Retinal pigment epithelial cell (primary cell): ENCODE measurements at regions not wholly inside any gene's neighbourhood (a gene's known extent, or its start where the extent isn't known, plus 50 kb on each side); places are given as distances from the start of the nearest gene placed in this dataset.

Experiments used
- DNase-seq: peaks from one replicate; pipeline ENCODE4 v3.0.0-alpha.2; 2010; ENCODE audit warnings: low read depth
- H3K4me3 ChIP-seq: 2 replicates; pipeline ENCODE4 v1.5.1; 2011; ENCODE audit warnings: mild to moderate bottlenecking, low read length, control low read depth, moderate library complexity
- TF ChIP-seq, protein P1 (sequence below): conservative IDR thresholded peaks from 2 replicates; pipeline ENCODE4 v1.5.1; 2011; ENCODE audit warnings: low read depth, low read length, control low read depth, inconsistent platforms

DNA sequence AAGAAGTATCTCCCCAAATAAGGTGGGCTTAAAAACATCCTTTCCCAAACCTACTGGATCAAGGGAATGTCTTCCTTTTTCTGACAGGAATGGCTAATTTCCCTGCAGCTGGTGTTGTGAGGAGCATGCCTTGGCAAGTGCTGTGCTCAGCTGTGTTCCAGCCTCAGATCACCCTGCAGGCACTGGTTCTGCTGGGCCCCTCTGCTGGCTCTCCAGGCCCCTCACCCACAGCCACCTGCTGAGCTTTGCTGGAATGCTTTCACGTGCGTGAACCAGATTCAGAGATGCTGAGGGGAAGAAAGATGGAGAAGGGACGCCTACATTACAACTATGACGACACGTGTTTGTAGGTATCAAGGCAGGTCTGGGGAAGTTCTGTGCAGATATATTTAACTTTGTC is 71.3 kb upstream of the FOXC1 start:
- TF ChIP-seq, protein P1, sequence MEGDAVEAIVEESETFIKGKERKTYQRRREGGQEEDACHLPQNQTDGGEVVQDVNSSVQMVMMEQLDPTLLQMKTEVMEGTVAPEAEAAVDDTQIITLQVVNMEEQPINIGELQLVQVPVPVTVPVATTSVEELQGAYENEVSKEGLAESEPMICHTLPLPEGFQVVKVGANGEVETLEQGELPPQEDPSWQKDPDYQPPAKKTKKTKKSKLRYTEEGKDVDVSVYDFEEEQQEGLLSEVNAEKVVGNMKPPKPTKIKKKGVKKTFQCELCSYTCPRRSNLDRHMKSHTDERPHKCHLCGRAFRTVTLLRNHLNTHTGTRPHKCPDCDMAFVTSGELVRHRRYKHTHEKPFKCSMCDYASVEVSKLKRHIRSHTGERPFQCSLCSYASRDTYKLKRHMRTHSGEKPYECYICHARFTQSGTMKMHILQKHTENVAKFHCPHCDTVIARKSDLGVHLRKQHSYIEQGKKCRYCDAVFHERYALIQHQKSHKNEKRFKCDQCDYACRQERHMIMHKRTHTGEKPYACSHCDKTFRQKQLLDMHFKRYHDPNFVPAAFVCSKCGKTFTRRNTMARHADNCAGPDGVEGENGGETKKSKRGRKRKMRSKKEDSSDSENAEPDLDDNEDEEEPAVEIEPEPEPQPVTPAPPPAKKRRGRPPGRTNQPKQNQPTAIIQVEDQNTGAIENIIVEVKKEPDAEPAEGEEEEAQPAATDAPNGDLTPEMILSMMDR, result no peak
- H3K4me3 ChIP-seq, result no peak overlapping the region
- no peak for DNase-seq

DNA sequence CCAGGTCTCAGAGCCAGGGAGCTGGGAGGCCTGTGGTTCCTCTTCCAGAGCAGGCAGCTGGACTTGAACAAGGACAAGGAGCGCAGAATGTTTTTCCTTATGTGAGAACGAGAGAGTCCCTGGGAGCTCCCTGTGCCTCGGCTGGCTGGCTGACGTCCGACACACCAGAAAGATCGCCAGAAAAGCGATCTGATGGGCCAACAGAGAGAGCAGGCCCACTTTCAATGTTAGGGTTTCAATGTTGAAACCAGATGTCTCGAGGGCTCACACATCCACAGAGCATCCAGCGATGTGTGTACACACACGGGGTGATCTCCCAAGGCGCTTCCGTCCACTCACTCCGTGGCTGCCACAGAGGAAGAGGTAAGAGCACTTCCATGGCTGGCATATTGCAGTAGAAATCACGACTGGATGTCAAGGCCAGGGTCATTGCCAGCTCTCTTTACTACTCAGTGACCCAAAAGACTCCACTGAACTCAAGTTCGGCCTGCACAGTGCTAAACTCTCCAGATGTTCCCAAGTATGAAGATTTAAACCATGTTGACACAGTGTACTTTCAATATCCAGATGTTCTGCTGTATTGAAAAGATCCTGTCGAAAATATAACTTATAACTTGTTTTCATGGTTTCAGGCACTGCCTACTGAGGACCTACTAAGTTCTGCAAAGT is 70.8 kb upstream of the FOXC1 start:
- TF ChIP-seq, protein P1, result no peak
- H3K4me3 ChIP-seq, result no peak overlapping the region
- DNase-seq, result no peak

DNA sequence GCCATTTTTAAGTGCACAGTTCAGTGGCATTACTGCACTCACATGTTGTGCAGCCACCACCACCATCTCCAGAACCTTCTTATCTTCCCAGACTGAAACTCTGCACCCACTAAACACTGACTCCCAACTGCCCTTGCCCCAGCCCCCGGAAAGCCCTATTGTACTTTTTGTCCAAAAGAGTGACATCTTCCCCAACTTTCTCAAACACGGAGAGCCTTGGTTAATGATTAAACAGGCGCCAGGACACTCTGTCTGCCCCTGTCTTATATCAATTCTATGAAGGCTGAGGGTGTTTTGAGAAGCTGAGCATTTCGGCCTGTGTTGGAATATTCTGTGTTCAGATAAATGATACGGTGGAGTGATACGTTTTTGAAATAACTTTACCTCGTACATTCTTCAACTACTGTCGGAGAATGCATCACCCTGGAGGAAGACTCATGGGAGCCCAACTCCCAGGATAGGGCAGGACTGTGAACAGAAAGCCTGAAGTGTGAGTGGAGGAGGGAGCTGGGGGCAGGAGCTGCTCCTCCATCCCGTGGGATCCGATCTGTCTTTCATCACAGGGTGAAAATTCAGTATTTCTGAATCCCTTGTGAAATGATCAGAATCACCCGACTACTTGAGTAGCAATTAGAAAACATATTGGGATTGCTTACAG is 68.7 kb upstream of the FOXC1 start:
- no peak for DNase-seq
- TF ChIP-seq, protein P1, result no peak
- H3K4me3 ChIP-seq, result no peak overlapping the region

DNA sequence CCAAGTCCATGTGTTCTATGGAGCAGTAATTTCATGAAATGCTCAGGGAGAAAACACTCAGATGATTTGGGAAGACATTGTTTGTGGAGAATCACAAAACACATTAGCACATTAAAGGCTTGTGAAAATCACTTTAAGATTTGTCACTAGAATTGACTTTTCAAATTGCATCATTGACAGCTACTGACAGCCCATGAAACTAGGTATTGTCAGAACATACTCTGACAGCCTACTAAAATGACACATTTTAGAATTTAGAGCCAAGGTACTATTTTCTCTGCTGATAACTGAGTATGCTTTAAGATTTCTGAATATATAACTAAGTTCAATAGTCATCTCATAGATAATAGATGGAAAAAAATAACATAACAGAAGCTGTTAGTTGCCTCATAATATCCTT is 67.4 kb upstream of the FOXC1 start:
- TF ChIP-seq, protein P1, result no peak
- no peak overlapping the region for H3K4me3 ChIP-seq

DNA sequence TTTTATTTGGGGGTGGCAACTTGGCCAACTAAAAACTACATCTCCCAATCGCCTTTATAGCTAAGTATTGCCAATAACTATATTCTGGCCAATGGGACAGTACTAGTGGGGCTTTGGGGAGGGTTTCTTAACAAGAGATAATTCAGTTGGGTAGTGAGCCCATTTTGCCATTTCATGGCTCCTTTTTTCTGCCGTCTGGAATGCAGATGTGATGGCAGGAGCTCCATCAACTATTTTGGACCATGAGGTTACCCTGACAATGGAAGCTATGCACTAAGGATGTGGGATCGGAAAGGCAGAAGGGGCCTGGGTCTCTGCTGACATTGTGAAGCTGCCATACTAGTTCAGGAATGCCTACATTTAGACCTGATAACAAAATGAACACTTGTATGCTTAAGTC is 67.0 kb upstream of the FOXC1 start:
- no peak overlapping the region for H3K4me3 ChIP-seq
- TF ChIP-seq, protein P1, result no peak
- DNase-seq, result no peak

More for the DNA sequence above, 67.4 kb upstream of the FOXC1 start:
- DNase-seq, result no peak

DNA sequence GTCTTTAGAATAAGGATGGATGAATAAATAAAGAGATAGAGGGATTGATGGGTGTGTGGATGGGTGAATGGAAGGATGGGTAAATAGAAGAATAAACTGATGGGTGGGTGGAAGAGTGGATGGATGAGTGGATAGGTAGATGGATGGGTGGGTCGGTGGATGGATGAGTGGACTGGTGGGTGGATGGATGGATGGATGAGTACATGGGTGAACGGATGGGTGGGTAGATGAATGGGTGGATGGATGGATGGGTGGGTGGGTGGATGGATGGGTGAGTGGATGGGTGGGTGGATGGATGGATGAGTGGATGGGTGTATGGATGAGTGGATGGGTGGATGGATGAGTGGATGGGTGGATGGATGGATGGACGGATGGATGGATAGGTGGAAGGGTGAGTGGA is 65.7 kb upstream of the FOXC1 start:
- H3K4me3 ChIP-seq, result no peak overlapping the region
- no peak for DNase-seq
- TF ChIP-seq, protein P1, result no peak

DNA sequence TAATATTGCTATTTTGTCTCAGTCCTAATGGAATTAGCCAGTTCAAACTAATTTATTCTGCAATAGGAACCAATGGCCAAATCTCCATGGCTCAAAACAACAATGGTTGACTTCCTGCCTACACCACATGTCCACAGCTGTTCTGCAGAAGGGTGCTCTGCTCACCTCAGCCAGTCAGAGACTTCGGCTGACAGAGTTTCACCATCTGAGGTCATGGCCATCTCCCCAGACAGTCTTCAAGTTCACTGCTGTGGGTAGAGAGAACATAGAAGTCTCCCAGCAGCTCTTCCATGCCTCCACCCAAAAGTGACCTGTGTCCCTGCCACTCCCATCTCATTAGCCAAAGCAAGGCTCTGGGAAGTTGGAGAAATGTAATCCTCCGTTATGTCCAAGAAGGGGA is 65.1 kb upstream of the FOXC1 start:
- TF ChIP-seq, protein P1, result no peak
- no peak overlapping the region for H3K4me3 ChIP-seq
- DNase-seq, result no peak
